H1 (cell line): ENCODE measurements at regions not wholly inside any gene's neighbourhood (a gene's known extent, or its start where the extent isn't known, plus 50 kb on each side); places are given as distances from the start of the nearest gene placed in this dataset.

Source experiments
- CTCF ChIA-PET: fragments of 300-600 bp; sonication (Branson Sonifier 250); formaldehyde crosslinking; loops from one replicate; lab custom pipeline; 2021; ENCODE audit not compliant: partially characterized antibody; lab: Charles Lee
- POLR2A ChIA-PET: fragments of 300-600 bp; sonication (Branson Sonifier 250); formaldehyde crosslinking; loops from one replicate; lab custom pipeline; 2021; ENCODE audit warnings: inconsistent platforms; ENCODE audit not compliant: partially characterized antibody; lab: Charles Lee
- DNase-seq, 2 experiments: peaks; one replicate each; pipeline versions ENCODE4 v3.0.0 to v3.0.0-alpha.2; 2010 to 2022; ENCODE audit warnings: low spot score in 2 of 2, low read depth in 1 of 2, mixed read lengths in 1 of 2
- FAIRE-seq: peaks from 2 replicates; lab custom pipeline; 2011; peaks lifted over from hg19 to GRCh38; lab: Jason Lieb, UNC
- H2AFZ ChIP-seq: 2 replicates; pipeline ENCODE4 v1.8.1; 2012; ENCODE audit warnings: low read length, inconsistent platforms
- H2AK5ac ChIP-seq: 2 replicates; pipeline ENCODE4 v1.6.1; 2013; ENCODE audit warnings: low read depth, low read length
- H2BK120ac ChIP-seq: replicated peaks from 2 replicates; pipeline ENCODE3; 2013; ENCODE audit warnings: low read depth, low read length, inconsistent platforms
- H2BK12ac ChIP-seq: 2 replicates; pipeline ENCODE4 v1.6.1; 2013; ENCODE audit warnings: low read depth, low read length
- H2BK15ac ChIP-seq: 2 replicates; pipeline ENCODE4 v1.6.1; 2013; ENCODE audit warnings: low read length
- H2BK20ac ChIP-seq: 2 replicates; pipeline ENCODE4 v1.6.1; 2013; ENCODE audit warnings: low read length
- H2BK5ac ChIP-seq: 2 replicates; pipeline ENCODE4 v1.6.1; 2013; ENCODE audit warnings: low read depth, low read length
- H3K14ac ChIP-seq: 2 replicates; pipeline ENCODE4 v1.6.1; 2013; ENCODE audit warnings: inconsistent platforms; ENCODE audit not compliant: insufficient read length
- H3K18ac ChIP-seq: 2 replicates; pipeline ENCODE4 v1.6.1; 2013; ENCODE audit warnings: low read length; ENCODE audit errors: extremely low read depth
- H3K23ac ChIP-seq: 2 replicates; pipeline ENCODE4 v1.6.1; 2013; ENCODE audit warnings: inconsistent platforms; ENCODE audit not compliant: insufficient read length
- H3K23me2 ChIP-seq: 2 replicates; pipeline ENCODE4 v1.6.1; 2013; ENCODE audit warnings: low read depth, low read length
- H3K27ac ChIP-seq: 2 replicates; pipeline ENCODE4 v1.6.1; 2011; ENCODE audit warnings: low read depth, low read length, inconsistent platforms
- H3K27me3 ChIP-seq, 4 experiments: replicated peaks in 1 of 4; 1 replicate in 1 of 4; 2 replicates in 3 of 4; pipeline versions ENCODE4 v1.6.1 to v1.8.1; 2011 to 2013; ENCODE audit warnings: low read length in 3 of 4, mild to moderate bottlenecking in 3 of 4, inconsistent platforms in 2 of 4, mixed read lengths in 2 of 4, moderate library complexity in 1 of 4; ENCODE audit not compliant: control insufficient read depth in 3 of 4, insufficient read depth in 3 of 4; ENCODE audit errors: extremely low read depth in 1 of 4
- H3K36me3 ChIP-seq, 4 experiments: 2 replicates each; pipeline versions ENCODE4 v1.6.1 to v1.8.1; 2011 to 2013; ENCODE audit warnings: mild to moderate bottlenecking in 4 of 4, low read length in 3 of 4, moderate library complexity in 2 of 4, control low read depth in 1 of 4, inconsistent platforms in 1 of 4; ENCODE audit not compliant: insufficient read depth in 4 of 4, control insufficient read depth in 2 of 4
- H3K4ac ChIP-seq: replicated peaks from 2 replicates; pipeline ENCODE3; 2013; ENCODE audit warnings: low read length, low read depth, mixed read lengths, inconsistent platforms; ENCODE audit not compliant: insufficient read length
- H3K4me1 ChIP-seq, 4 experiments: replicated peaks in 1 of 4; 1 replicate in 1 of 4; 2 replicates in 3 of 4; pipeline versions ENCODE4 v1.6.1 to v1.8.1; 2011 to 2013; ENCODE audit warnings: low read length in 3 of 4, inconsistent platforms in 2 of 4, mixed read lengths in 1 of 4; ENCODE audit not compliant: insufficient read depth in 4 of 4, control insufficient read depth in 3 of 4
- H3K4me2 ChIP-seq, 2 experiments: 2 replicates each; pipeline versions ENCODE4 v1.6.1 to v1.8.1; 2011 to 2013; ENCODE audit warnings: low read depth in 2 of 2, low read length in 2 of 2, control low read depth in 1 of 2, inconsistent platforms in 1 of 2, mild to moderate bottlenecking in 1 of 2; ENCODE audit not compliant: insufficient read depth in 1 of 2
- H3K4me3 ChIP-seq, 4 experiments: fragments of 200-600, 300-600 bp in 1 of 4; sonication (generic), shearing (Covaris generic), sonication (Bioruptor Twin) in 1 of 4; 2 replicates each; pipeline versions ENCODE4 v1.5.1 to v1.8.1; 2011 to 2016; ENCODE audit warnings: low read length in 4 of 4, low read depth in 3 of 4, control low read depth in 2 of 4, inconsistent platforms in 2 of 4, mild to moderate bottlenecking in 2 of 4, mixed read lengths in 1 of 4, moderate library complexity in 1 of 4; ENCODE audit not compliant: insufficient read depth in 2 of 4; ENCODE audit errors: extremely low read depth in 1 of 4
- H3K56ac ChIP-seq: replicated peaks from 2 replicates; pipeline ENCODE3; 2013; ENCODE audit warnings: low read depth, mild to moderate bottlenecking, mixed read lengths, low read length, inconsistent platforms; ENCODE audit not compliant: insufficient read length
- H3K79me1 ChIP-seq: 2 replicates; pipeline ENCODE4 v1.6.1; 2013; ENCODE audit warnings: low read depth, low read length, control low read depth
- H3K79me2 ChIP-seq, 2 experiments: 2 replicates each; pipeline versions ENCODE4 v1.6.1 to v1.8.1; 2012 to 2013; ENCODE audit warnings: low read length in 2 of 2, mild to moderate bottlenecking in 2 of 2, inconsistent platforms in 1 of 2; ENCODE audit not compliant: insufficient read depth in 2 of 2, control insufficient read depth in 1 of 2
- H3K9ac ChIP-seq, 4 experiments: replicated peaks in 1 of 4; 1 replicate in 1 of 4; 2 replicates in 3 of 4; pipeline versions ENCODE4 v1.6.1 to v1.8.1; 2011 to 2013; ENCODE audit warnings: low read depth in 3 of 4, low read length in 3 of 4, control low read depth in 2 of 4, mild to moderate bottlenecking in 2 of 4, moderate library complexity in 2 of 4, inconsistent platforms in 1 of 4; ENCODE audit errors: extremely low read depth in 1 of 4
- H3K9me3 ChIP-seq, 2 experiments: 2 replicates each; pipeline versions ENCODE4 v1.6.1 to v1.8.1; 2012 to 2013; ENCODE audit warnings: mild to moderate bottlenecking in 2 of 2, moderate library complexity in 2 of 2, control low read depth in 1 of 2, inconsistent platforms in 1 of 2, low read depth in 1 of 2, low read length in 1 of 2, mixed read lengths in 1 of 2; ENCODE audit not compliant: insufficient read depth in 2 of 2
- H4K20me1 ChIP-seq, 2 experiments: replicated peaks in 1 of 2; 2 replicates each; pipeline versions ENCODE3 to v1.8.1; 2011 to 2013; ENCODE audit warnings: inconsistent platforms in 2 of 2, low read length in 2 of 2, mild to moderate bottlenecking in 1 of 2; ENCODE audit not compliant: insufficient read depth in 2 of 2, control insufficient read depth in 1 of 2
- H4K5ac ChIP-seq: 2 replicates; pipeline ENCODE4 v1.6.1; 2013; ENCODE audit warnings: low read length, low read depth, mixed read lengths, inconsistent platforms; ENCODE audit not compliant: insufficient read length
- H4K8ac ChIP-seq: 2 replicates; pipeline ENCODE4 v1.8.0; 2013; ENCODE audit warnings: mild to moderate bottlenecking, moderate library complexity, low read length, inconsistent platforms; ENCODE audit not compliant: insufficient read depth; ENCODE audit errors: extremely low read depth
- H4K91ac ChIP-seq: replicated peaks from 2 replicates; pipeline ENCODE3; 2013; ENCODE audit warnings: low read length, mixed read lengths, inconsistent platforms; ENCODE audit not compliant: insufficient read length
- KDM4A ChIP-seq: IDR thresholded peaks from one replicate; pipeline ENCODE4 v1.7.1; 2012; ENCODE audit warnings: low read depth, mild to moderate bottlenecking, moderate library complexity, low read length, inconsistent platforms; ENCODE audit not compliant: severe bottlenecking
- YY1 ChIP-seq: IDR thresholded peaks from 2 replicates; pipeline ENCODE4 v1.6.1; 2011; ENCODE audit warnings: low read depth, mild to moderate bottlenecking, low read length
- WGBS, 2 experiments: shearing (Covaris generic) in 1 of 2; methylation state at CpG; one replicate each; pipeline versions ENCODE4 v1.1.6 to v1.1.7; 2013 to 2015; ENCODE audit warnings: low lambda C conversion rate in 2 of 2, mixed read lengths in 2 of 2, inconsistent platforms in 1 of 2, low coverage in 1 of 2, missing lambda C conversion rate in 1 of 2; ENCODE audit not compliant: insufficient replicate concordance in 2 of 2, insufficient coverage in 1 of 2, insufficient read length in 1 of 2; ENCODE audit errors: extremely low coverage in 1 of 2, missing lambda C conversion rate in 1 of 2; 5-methylcytosine and 5-hydroxymethylcytosine counted together

DNA sequence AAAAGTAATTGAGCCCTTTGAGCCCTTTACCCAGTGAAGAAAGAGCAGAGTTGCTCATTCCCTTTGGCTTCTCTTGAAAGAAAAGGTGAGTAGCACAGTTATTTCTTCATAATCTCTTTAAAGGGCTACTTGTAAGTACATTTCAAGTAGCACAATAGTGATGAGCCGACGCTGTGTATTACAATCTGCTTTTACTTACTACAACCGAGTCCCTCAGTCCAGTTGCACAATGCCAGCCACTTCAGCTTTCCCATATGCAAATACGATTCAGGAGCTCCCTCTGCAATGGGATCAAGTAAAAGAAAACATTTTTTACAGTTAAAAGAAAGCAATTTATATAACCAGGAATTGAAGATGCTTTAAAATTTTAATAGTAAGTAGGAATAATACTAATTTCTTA lies 868.5 kb downstream of the RNF144A start:
- H2BK5ac ChIP-seq, result no peak overlapping the region
- H3K79me1 ChIP-seq, result no peaks in the 10 kb centered on the region
- WGBS, 2 experiments, result 91% methylated on average over 4 of the region's 4 CpGs; no CpG with 5 or more reads in 1 of the 2 experiments
- H2BK15ac ChIP-seq, result no peak overlapping the region
- TF ChIP-seq YY1, result no peak
- no peak for TF ChIP-seq KDM4A
- no peaks in the 10 kb centered on the region for H3K23me2 ChIP-seq
- no peaks in the 10 kb centered on the region for H3K4me1 ChIP-seq
- H3K23ac ChIP-seq, result no peak overlapping the region
- H3K4ac ChIP-seq, result no peak overlapping the region
- H4K20me1 ChIP-seq, result no peaks in the 10 kb centered on the region
- no peaks in the 10 kb centered on the region for H3K9me3 ChIP-seq
- no peak overlapping the region for H4K5ac ChIP-seq
- H3K27me3 ChIP-seq, result no peaks in the 10 kb centered on the region
- H4K91ac ChIP-seq, result no peak overlapping the region
- POLR2A ChIA-PET, result no interaction called here
- H4K8ac ChIP-seq, result no peak overlapping the region
- no peak overlapping the region for H3K9ac ChIP-seq
- no peak overlapping the region for H3K27ac ChIP-seq
- FAIRE-seq (no peak), DNase-seq (no peak)
- H2AK5ac ChIP-seq, result no peak overlapping the region
- H2BK20ac ChIP-seq, result no peak overlapping the region
- no peak overlapping the region for H3K56ac ChIP-seq
- H3K36me3 ChIP-seq, result no peaks in the 10 kb centered on the region
- no peak overlapping the region for H2BK120ac ChIP-seq
- no peak overlapping the region for H3K18ac ChIP-seq
- no peak overlapping the region for H3K4me3 ChIP-seq
- no peaks in the 10 kb centered on the region for H3K79me2 ChIP-seq
- no peak overlapping the region for H2AFZ ChIP-seq
- no peak overlapping the region for H3K4me2 ChIP-seq
- H3K14ac ChIP-seq, result no peak overlapping the region
- no peak overlapping the region for H2BK12ac ChIP-seq
- CTCF ChIA-PET, result interaction anchor here (0.8 to 1.6 kb wide), 2 partner anchors 16 to 346 kb away, joined by 3 to 4 read pairs; no protein-coding TSS in a partner anchor
